ENCODE measurements at regions not wholly inside any gene's neighbourhood (a gene's known extent, or its start where the extent isn't known, plus 50 kb on each side); places are given as distances from the start of the nearest gene placed in this dataset.

DNA sequence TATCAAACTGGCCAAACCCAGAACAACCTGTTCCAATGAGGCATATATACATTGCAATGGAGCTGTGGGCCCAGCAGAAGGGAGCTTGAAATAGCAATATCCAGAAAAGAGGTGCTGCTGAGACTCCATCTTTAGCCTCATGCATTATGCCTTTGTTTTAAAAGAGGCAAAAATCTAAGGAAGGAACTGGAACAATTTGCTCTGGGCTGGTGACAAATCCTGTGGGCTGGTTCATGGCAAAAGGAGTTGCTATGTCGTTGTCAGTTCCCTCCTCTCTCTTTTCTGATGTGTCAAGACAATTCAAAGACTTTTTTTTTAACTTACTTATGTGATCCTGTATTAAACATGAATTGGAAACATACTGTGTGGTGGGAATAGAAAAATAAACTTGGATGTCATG, 124.2 kb upstream of the FSHR start:
- no peak overlapping the region for H3K27ac ChIP-seq (ENCODE audit: low read length)
- peaks cover 12 to 17% of the 10 kb centered on the region in 2 donors for H3K9me3 Mint-ChIP-seq
- TF ChIP-seq, protein P1, sequence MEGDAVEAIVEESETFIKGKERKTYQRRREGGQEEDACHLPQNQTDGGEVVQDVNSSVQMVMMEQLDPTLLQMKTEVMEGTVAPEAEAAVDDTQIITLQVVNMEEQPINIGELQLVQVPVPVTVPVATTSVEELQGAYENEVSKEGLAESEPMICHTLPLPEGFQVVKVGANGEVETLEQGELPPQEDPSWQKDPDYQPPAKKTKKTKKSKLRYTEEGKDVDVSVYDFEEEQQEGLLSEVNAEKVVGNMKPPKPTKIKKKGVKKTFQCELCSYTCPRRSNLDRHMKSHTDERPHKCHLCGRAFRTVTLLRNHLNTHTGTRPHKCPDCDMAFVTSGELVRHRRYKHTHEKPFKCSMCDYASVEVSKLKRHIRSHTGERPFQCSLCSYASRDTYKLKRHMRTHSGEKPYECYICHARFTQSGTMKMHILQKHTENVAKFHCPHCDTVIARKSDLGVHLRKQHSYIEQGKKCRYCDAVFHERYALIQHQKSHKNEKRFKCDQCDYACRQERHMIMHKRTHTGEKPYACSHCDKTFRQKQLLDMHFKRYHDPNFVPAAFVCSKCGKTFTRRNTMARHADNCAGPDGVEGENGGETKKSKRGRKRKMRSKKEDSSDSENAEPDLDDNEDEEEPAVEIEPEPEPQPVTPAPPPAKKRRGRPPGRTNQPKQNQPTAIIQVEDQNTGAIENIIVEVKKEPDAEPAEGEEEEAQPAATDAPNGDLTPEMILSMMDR (IDR thresholded peaks at IDR 0.05) = no peak
- no peaks in the 10 kb centered on the region for H3K4me1 ChIP-seq (ENCODE audit: control insufficient read depth, insufficient read depth, low read length)
- H3K27me3 ChIP-seq (ENCODE audit: control insufficient read depth, insufficient read depth, low read length) = no peaks in the 10 kb centered on the region
- no peaks in the 10 kb centered on the region for H3K27me3 Mint-ChIP-seq (ENCODE audit: low read depth in 2 of 2)
- H3K9me3 ChIP-seq (ENCODE audit: control insufficient read depth, insufficient read depth, low read length) = peaks cover 3% of the 10 kb centered on the region
- H3K36me3 Mint-ChIP-seq = no peaks in the 10 kb centered on the region
- H3K4me1 Mint-ChIP-seq = no peaks in the 10 kb centered on the region
- 88% methylated on average over 1 of the region's 1 CpG for WGBS (ENCODE audit: insufficient coverage)
- no peak for DNase-seq
- no peak for ATAC-seq
- no peaks in the 10 kb centered on the region for H3K36me3 ChIP-seq (ENCODE audit: control insufficient read depth, insufficient read depth, low read length)
- intact Hi-C loops (cut with micrococcal nuclease) = no loop called here
- no peak overlapping the region for H3K27ac Mint-ChIP-seq
- H3K4me3 ChIP-seq (ENCODE audit: low read length) = no peak overlapping the region
- no peak overlapping the region for H3K4me3 Mint-ChIP-seq

DNA sequence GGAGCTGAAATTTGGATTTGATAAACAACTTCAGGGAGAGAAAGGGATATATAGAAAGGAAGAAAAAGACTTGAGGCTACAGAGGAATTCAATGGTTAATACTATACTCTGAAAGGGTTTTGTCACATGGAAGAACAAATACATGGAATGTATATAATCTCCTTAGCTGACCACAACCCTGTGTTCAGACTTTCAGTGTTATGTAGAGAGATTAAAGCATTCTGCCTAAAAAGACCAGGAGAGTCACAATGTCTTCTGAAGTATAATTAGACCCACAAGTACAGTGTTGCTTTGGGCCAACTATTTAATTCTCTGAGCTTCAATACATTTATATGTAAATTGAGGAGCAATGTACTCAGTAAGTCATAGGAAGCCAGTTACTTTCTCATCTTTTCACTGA, 123.8 kb upstream of the FSHR start:
- H3K9me3 Mint-ChIP-seq = peaks cover 12 to 17% of the 10 kb centered on the region in 2 donors
- H3K36me3 ChIP-seq (ENCODE audit: control insufficient read depth, insufficient read depth, low read length) = no peaks in the 10 kb centered on the region
- H3K4me1 Mint-ChIP-seq = no peaks in the 10 kb centered on the region
- intact Hi-C loops (cut with micrococcal nuclease) = no loop called here
- H3K27me3 ChIP-seq (ENCODE audit: control insufficient read depth, insufficient read depth, low read length) = no peaks in the 10 kb centered on the region
- H3K27ac Mint-ChIP-seq = no peak overlapping the region
- DNase-seq = no peak
- no peaks in the 10 kb centered on the region for H3K36me3 Mint-ChIP-seq
- no peaks in the 10 kb centered on the region for H3K4me1 ChIP-seq (ENCODE audit: control insufficient read depth, insufficient read depth, low read length)
- H3K27me3 Mint-ChIP-seq (ENCODE audit: low read depth in 2 of 2) = no peaks in the 10 kb centered on the region
- no peak overlapping the region for H3K27ac ChIP-seq (ENCODE audit: low read length)
- peaks cover 3% of the 10 kb centered on the region for H3K9me3 ChIP-seq (ENCODE audit: control insufficient read depth, insufficient read depth, low read length)
- TF ChIP-seq, protein P1 (IDR thresholded peaks at IDR 0.05) = no peak
- no peak overlapping the region for H3K4me3 Mint-ChIP-seq
- no peak for ATAC-seq
- no peak overlapping the region for H3K4me3 ChIP-seq (ENCODE audit: low read length)

DNA sequence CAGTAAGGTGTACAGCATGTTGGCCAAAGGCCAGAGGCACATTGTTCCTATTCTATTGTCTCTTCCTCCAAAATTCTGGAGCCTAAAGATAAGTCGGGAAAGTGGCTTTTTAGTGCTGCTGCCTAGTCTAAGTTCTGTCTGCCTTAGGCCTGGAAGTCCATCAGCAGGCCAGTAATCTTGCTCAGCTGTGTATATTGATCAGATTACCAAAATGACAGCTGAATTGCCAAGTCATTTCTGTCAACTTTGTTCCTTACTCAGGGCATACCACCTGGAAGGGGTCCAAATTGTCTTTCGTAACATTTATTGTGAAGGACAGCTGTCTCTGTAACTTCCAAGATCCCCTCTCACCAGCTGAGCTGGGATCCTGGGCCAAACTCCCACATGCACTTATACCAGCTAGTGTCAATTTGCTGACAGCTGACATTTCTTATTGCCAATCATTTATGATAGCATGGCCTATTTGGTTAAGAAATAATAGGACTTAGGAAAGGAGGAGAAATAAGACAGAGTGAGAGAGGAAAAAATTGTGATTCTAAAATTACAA, 116.8 kb upstream of the FSHR start:
- H3K4me1 Mint-ChIP-seq = no peaks in the 10 kb centered on the region
- Histone ChIP-seq H3K27me3 (ENCODE audit: control insufficient read depth, insufficient read depth, low read length) (no peaks in the 10 kb centered on the region), H3K36me3 (ENCODE audit: control insufficient read depth, insufficient read depth, low read length) (no peaks in the 10 kb centered on the region), H3K4me1 (ENCODE audit: control insufficient read depth, insufficient read depth, low read length) (no peaks in the 10 kb centered on the region), H3K27ac (ENCODE audit: low read length) (no peak overlapping the region), H3K4me3 (ENCODE audit: low read length) (no peak overlapping the region), H3K9me3 (ENCODE audit: control insufficient read depth, insufficient read depth, low read length) (no peaks in the 10 kb centered on the region)
- intact Hi-C loops (cut with micrococcal nuclease) = no loop called here
- no peaks in the 10 kb centered on the region for H3K27me3 Mint-ChIP-seq (ENCODE audit: low read depth in 2 of 2)
- no peak overlapping the region for H3K27ac Mint-ChIP-seq
- TF ChIP-seq, protein P1 (IDR thresholded peaks at IDR 0.05) = no peak
- H3K9me3 Mint-ChIP-seq = peaks cover 2 to 10% of the 10 kb centered on the region in 2 donors
- ATAC-seq = no peak
- H3K4me3 Mint-ChIP-seq = no peak overlapping the region
- no peaks in the 10 kb centered on the region for H3K36me3 Mint-ChIP-seq
- DNase-seq = no peak
- 75% methylated on average over 2 of the region's 2 CpGs for WGBS (ENCODE audit: insufficient coverage)

DNA sequence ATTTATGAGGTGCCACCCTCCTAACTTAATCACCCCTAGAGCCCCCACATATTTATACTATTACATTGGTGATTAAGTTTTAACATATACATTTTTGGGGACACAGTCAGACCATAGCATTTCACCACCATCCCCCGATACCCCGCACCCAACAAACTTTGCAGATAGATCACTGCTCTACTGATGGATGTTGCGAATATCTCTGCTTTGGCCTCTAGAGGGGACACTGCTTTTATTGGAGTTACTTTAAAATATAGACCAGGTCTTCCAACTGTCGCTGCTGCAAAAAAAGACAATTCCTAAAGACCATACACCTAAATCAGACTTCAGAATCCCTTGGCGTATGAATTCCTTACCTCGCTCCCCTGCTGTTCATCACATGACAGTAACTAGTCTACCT, 115.8 kb upstream of the FSHR start:
- no peaks in the 10 kb centered on the region for H3K4me1 ChIP-seq (ENCODE audit: control insufficient read depth, insufficient read depth, low read length)
- no peak overlapping the region for H3K4me3 ChIP-seq (ENCODE audit: low read length)
- Mint-ChIP-seq H3K27ac (no peak overlapping the region), H3K36me3 (no peaks in the 10 kb centered on the region), H3K4me1 (no peaks in the 10 kb centered on the region), H3K27me3 (ENCODE audit: low read depth in 2 of 2) (no peaks in the 10 kb centered on the region), H3K4me3 (no peak overlapping the region), H3K9me3 (peaks cover 4 to 11% of the 10 kb centered on the region in 2 donors)
- TF ChIP-seq, protein P1 (IDR thresholded peaks at IDR 0.05) = no peak
- intact Hi-C loops (cut with micrococcal nuclease) = no loop called here
- no peaks in the 10 kb centered on the region for H3K27me3 ChIP-seq (ENCODE audit: control insufficient read depth, insufficient read depth, low read length)
- DNase-seq (no peak), ATAC-seq (no peak)
- no peaks in the 10 kb centered on the region for H3K9me3 ChIP-seq (ENCODE audit: control insufficient read depth, insufficient read depth, low read length)
- no peak overlapping the region for H3K27ac ChIP-seq (ENCODE audit: low read length)
- WGBS (ENCODE audit: insufficient coverage) = 98% methylated on average over 6 of the region's 6 CpGs
- no peaks in the 10 kb centered on the region for H3K36me3 ChIP-seq (ENCODE audit: control insufficient read depth, insufficient read depth, low read length)

Data from natural killer cell (primary cell).